ENCODE measurements at regions not wholly inside any gene's neighbourhood (a gene's known extent, or its start where the extent isn't known, plus 50 kb on each side); places are given as distances from the start of the nearest gene placed in this dataset.

DNA sequence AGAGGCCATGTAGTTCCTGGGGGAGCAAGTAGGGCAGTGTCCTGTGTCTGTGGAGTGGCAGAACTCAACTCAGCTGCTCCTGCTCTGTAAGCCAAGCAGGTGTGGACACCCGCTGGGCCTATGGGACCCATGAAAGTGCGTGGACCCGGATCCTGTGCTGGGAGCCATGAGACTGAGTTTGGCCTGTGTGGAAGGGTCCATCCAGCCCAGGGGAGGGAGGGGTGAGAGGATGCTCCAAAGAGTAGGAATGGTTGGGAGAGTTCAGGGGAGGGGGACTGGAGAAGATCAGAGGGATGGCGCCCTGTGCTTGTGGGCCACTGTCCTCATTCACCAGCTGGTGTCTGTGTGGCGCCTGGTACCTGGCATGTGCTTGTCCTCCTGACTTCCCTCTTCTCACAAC, 226.4 kb upstream of the HS6ST1 start:
- TF ChIP-seq, protein P1, sequence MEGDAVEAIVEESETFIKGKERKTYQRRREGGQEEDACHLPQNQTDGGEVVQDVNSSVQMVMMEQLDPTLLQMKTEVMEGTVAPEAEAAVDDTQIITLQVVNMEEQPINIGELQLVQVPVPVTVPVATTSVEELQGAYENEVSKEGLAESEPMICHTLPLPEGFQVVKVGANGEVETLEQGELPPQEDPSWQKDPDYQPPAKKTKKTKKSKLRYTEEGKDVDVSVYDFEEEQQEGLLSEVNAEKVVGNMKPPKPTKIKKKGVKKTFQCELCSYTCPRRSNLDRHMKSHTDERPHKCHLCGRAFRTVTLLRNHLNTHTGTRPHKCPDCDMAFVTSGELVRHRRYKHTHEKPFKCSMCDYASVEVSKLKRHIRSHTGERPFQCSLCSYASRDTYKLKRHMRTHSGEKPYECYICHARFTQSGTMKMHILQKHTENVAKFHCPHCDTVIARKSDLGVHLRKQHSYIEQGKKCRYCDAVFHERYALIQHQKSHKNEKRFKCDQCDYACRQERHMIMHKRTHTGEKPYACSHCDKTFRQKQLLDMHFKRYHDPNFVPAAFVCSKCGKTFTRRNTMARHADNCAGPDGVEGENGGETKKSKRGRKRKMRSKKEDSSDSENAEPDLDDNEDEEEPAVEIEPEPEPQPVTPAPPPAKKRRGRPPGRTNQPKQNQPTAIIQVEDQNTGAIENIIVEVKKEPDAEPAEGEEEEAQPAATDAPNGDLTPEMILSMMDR (IDR thresholded peaks at IDR 0.05), result no peak
- TF ChIP-seq POLR2AphosphoS5 (IDR thresholded peaks at IDR 0.05) (no peak), POLR2A (IDR thresholded peaks at IDR 0.05) (no peak)

Measured in gastroesophageal sphincter (tissue), 3 donors.